Thymus (tissue), 11 donors: ENCODE measurements at regions not wholly inside any gene's neighbourhood (a gene's known extent, or its start where the extent isn't known, plus 50 kb on each side); places are given as distances from the start of the nearest gene placed in this dataset.

Experiments
- DNase-seq, 9 donors: peaks; one replicate each; pipeline ENCODE4 v3.0.0-alpha.2; 2013; ENCODE audit warnings: low spot score in 9 of 9, low read depth in 6 of 9, missing footprints in 1 of 9
- H3K27ac ChIP-seq, 2 donors: one replicate each; pipeline ENCODE4 v1.5.1; 2013; ENCODE audit warnings: control low read depth in 1 of 2, low read depth in 1 of 2, low read length in 1 of 2, mild to moderate bottlenecking in 1 of 2, moderate library complexity in 1 of 2
- H3K27me3 ChIP-seq, 2 donors: one replicate each; pipeline ENCODE4 v1.5.1; 2013; ENCODE audit warnings: low read length in 1 of 2; ENCODE audit not compliant: control insufficient read depth in 2 of 2, insufficient read depth in 1 of 2
- H3K36me3 ChIP-seq, 2 donors: one replicate each; pipeline ENCODE4 v1.5.1; 2013; ENCODE audit warnings: low read length in 1 of 2, mild to moderate bottlenecking in 1 of 2, moderate library complexity in 1 of 2; ENCODE audit not compliant: control insufficient read depth in 2 of 2, insufficient read depth in 2 of 2
- H3K4me1 ChIP-seq, 2 donors: one replicate each; pipeline ENCODE4 v1.5.1; 2013; ENCODE audit warnings: low read length in 2 of 2; ENCODE audit not compliant: control insufficient read depth in 2 of 2, insufficient read depth in 2 of 2
- H3K4me3 ChIP-seq, 2 donors: one replicate each; pipeline ENCODE4 v1.5.1; 2013; ENCODE audit warnings: low read length in 2 of 2, control low read depth in 1 of 2, mild to moderate bottlenecking in 1 of 2
- H3K9me3 ChIP-seq, 2 donors: one replicate each; pipeline ENCODE4 v1.5.1; 2013; ENCODE audit warnings: low read length in 1 of 2, mild to moderate bottlenecking in 1 of 2; ENCODE audit not compliant: control insufficient read depth in 2 of 2, insufficient read depth in 1 of 2
- WGBS: extraction: QIAGEN DNeasy Blood & Tissue Kit; methylation state at CpG from one replicate; pipeline ENCODE4 v1.1.7; 2013; 5-methylcytosine and 5-hydroxymethylcytosine counted together
- donor health status: healthy.

- no peaks in the 10 kb centered on the region for H3K4me1 ChIP-seq
- DNase-seq: no peak
- no peak overlapping the region for H3K4me3 ChIP-seq
- H3K9me3 ChIP-seq: no peaks in the 10 kb centered on the region
- peaks cover 4 to 41% of the 10 kb centered on the region in 2 donors for H3K27me3 ChIP-seq
- H3K27ac ChIP-seq: no peak overlapping the region
- WGBS: 96% methylated on average over 3 of the region's 3 CpGs
- H3K36me3 ChIP-seq: no peaks in the 10 kb centered on the region
Observed at GRCh38 chr3:43861635-43862034, 170.9 kb downstream of the ABHD5 start.

- Histone ChIP-seq H3K4me1 (no peaks in the 10 kb centered on the region), H3K27me3 (peaks cover 4 to 32% of the 10 kb centered on the region in 2 donors), H3K4me3 (no peak overlapping the region), H3K9me3 (no peaks in the 10 kb centered on the region), H3K27ac (no peak overlapping the region), H3K36me3 (no peaks in the 10 kb centered on the region)
- 94% methylated on average over 4 of the region's 4 CpGs for WGBS
- no peak for DNase-seq
Observed at GRCh38 chr3:43862470-43862869, 171.7 kb downstream of the ABHD5 start.

- no peak overlapping the region for H3K4me3 ChIP-seq
- WGBS: 98% methylated on average over 8 of the region's 8 CpGs
- no peak for DNase-seq
Observed at GRCh38 chr3:43862992-43863805, 172.5 kb downstream of the ABHD5 start.

GRCh38 chr3:43863966-43864933 lies 173.5 kb downstream of the ABHD5 start:
- no peak for DNase-seq
- 74% methylated on average over 6 of the region's 6 CpGs for WGBS
- Histone ChIP-seq H3K36me3 (no peaks in the 10 kb centered on the region), H3K27me3 (peaks cover 2 to 16% of the 10 kb centered on the region in 2 donors), H3K27ac (no peak overlapping the region), H3K4me1 (no peaks in the 10 kb centered on the region), H3K9me3 (no peaks in the 10 kb centered on the region), H3K4me3 (no peak overlapping the region)

More at GRCh38 chr3:43862992-43863805, 172.5 kb downstream of the ABHD5 start:
- H3K36me3 ChIP-seq: no peaks in the 10 kb centered on the region
- no peaks in the 10 kb centered on the region for H3K4me1 ChIP-seq
- no peaks in the 10 kb centered on the region for H3K9me3 ChIP-seq
- no peak overlapping the region for H3K27ac ChIP-seq
- H3K27me3 ChIP-seq: peaks cover 2 to 25% of the 10 kb centered on the region in 2 donors

- H3K4me1 ChIP-seq: no peaks in the 10 kb centered on the region
- 96% methylated on average over 4 of the region's 4 CpGs for WGBS
- no peak overlapping the region for H3K4me3 ChIP-seq
- H3K27ac ChIP-seq: no peak overlapping the region
- peaks cover 0 to 9% of the 10 kb centered on the region in 2 donors for H3K27me3 ChIP-seq
- no peaks in the 10 kb centered on the region for H3K9me3 ChIP-seq
- DNase-seq: no peak
- H3K36me3 ChIP-seq: no peaks in the 10 kb centered on the region
Observed at GRCh38 chr3:43865351-43865750, 174.6 kb downstream of the ABHD5 start.

- H3K4me3 ChIP-seq: no peak overlapping the region
- H3K36me3 ChIP-seq: no peaks in the 10 kb centered on the region
- DNase-seq: no peak
- H3K9me3 ChIP-seq: no peaks in the 10 kb centered on the region
- WGBS: 96% methylated on average over 9 of the region's 9 CpGs
- no peaks in the 10 kb centered on the region for H3K4me1 ChIP-seq
- H3K27me3 ChIP-seq: peaks cover 0 to 6% of the 10 kb centered on the region in 2 donors
- no peak overlapping the region for H3K27ac ChIP-seq
Observed at GRCh38 chr3:43865887-43866528, 175.3 kb downstream of the ABHD5 start.

GRCh38 chr3:43866529-43867353 lies 176.0 kb downstream of the ABHD5 start:
- DNase-seq: no peak
- H3K27ac ChIP-seq: no peak overlapping the region
- H3K4me1 ChIP-seq: no peaks in the 10 kb centered on the region

GRCh38 chr3:43867436-43868072 lies 176.8 kb downstream of the ABHD5 start:
- Histone ChIP-seq H3K4me3 (no peak overlapping the region), H3K27me3 (peaks cover 0 to 10% of the 10 kb centered on the region in 2 donors), H3K27ac (no peak overlapping the region), H3K36me3 (no peaks in the 10 kb centered on the region), H3K9me3 (no peaks in the 10 kb centered on the region), H3K4me1 (no peaks in the 10 kb centered on the region)
- no peak for DNase-seq
- WGBS: 96% methylated on average over 8 of the region's 8 CpGs

More at GRCh38 chr3:43866529-43867353, 176.0 kb downstream of the ABHD5 start:
- Histone ChIP-seq H3K36me3 (no peaks in the 10 kb centered on the region), H3K9me3 (no peaks in the 10 kb centered on the region), H3K27me3 (peaks cover 0 to 6% of the 10 kb centered on the region in 2 donors), H3K4me3 (no peak overlapping the region)
- 92% methylated on average over 3 of the region's 3 CpGs for WGBS
